Suppressor macrophage (primary cell): ENCODE measurements at regions not wholly inside any gene's neighbourhood (a gene's known extent, or its start where the extent isn't known, plus 50 kb on each side); places are given as distances from the start of the nearest gene placed in this dataset.
"Not testable (repeated sequence)": the region's sequence is repeated elsewhere in the genome, so short reads cannot be mapped to it uniquely, and the experiment has no call there.

Experiments used
- DNase-seq, 4 experiments: peaks; one replicate each; pipeline ENCODE4 v3.0.0-alpha.2; 2020 to 2022

- DNase-seq: no peak
Observed at GRCh38 chr16:85445779-85446222, 167.3 kb upstream of the GSE1 start.

GRCh38 chr16:85446951-85447692 lies 166.0 kb upstream of the GSE1 start:
- DNase-seq: peak in 2 of 4 experiments; percentile 13 to 33

GRCh38 chr16:85447693-85448313 lies 165.3 kb upstream of the GSE1 start:
- no peak for DNase-seq

GRCh38 chr16:85448557-85449190 lies 164.4 kb upstream of the GSE1 start:
- DNase-seq: no peak

- no peak for DNase-seq
Observed at GRCh38 chr16:85449191-85449884, 163.8 kb upstream of the GSE1 start.

- no peak for DNase-seq
Observed at GRCh38 chr16:85449885-85450245, 163.3 kb upstream of the GSE1 start.

GRCh38 chr16:85451142-85451541 lies 162.0 kb upstream of the GSE1 start:
- not testable (repeated sequence) for DNase-seq

GRCh38 chr16:85451641-85452363 lies 161.3 kb upstream of the GSE1 start:
- no peak for DNase-seq

GRCh38 chr16:85452364-85453193 lies 160.5 kb upstream of the GSE1 start:
- no peak for DNase-seq

GRCh38 chr16:85453194-85453678 lies 159.9 kb upstream of the GSE1 start:
- DNase-seq: no peak

- DNase-seq: no peak
Observed at GRCh38 chr16:85453703-85454102, 159.4 kb upstream of the GSE1 start.

GRCh38 chr16:85454171-85454872 lies 158.8 kb upstream of the GSE1 start:
- DNase-seq: no peak

- no peak for DNase-seq
Observed at GRCh38 chr16:85455534-85455933, 157.6 kb upstream of the GSE1 start.

GRCh38 chr16:85457366-85457765 lies 155.8 kb upstream of the GSE1 start:
- no peak for DNase-seq

- DNase-seq: no peak
Observed at GRCh38 chr16:85458968-85459367, 154.2 kb upstream of the GSE1 start.

GRCh38 chr16:85459529-85460251 lies 153.4 kb upstream of the GSE1 start:
- no peak for DNase-seq

GRCh38 chr16:85460252-85461021 lies 152.7 kb upstream of the GSE1 start:
- DNase-seq: no peak

GRCh38 chr16:85461022-85461813 lies 151.9 kb upstream of the GSE1 start:
- peak; percentile 30 to 60 (median 58) for DNase-seq
